Endothelial cell of umbilical vein (primary cell): ENCODE measurements at regions not wholly inside any gene's neighbourhood (a gene's known extent, or its start where the extent isn't known, plus 50 kb on each side); places are given as distances from the start of the nearest gene placed in this dataset.

ENCODE experiments used
- BruUV-seq: library from RNA; stranded (reverse); fragments of 400-500 nt; replicated peaks from 2 replicates; lab custom pipeline; 2021; lab: Mats Ljungman, UMichigan
- CTCF ChIA-PET: fragments of 300-600, 350-600 bp; sonication (Branson Sonifier 250); formaldehyde crosslinking; loops from one replicate; lab custom pipeline; 2021; ENCODE audit warnings: antibody characterized with exemption, inconsistent platforms; lab: Charles Lee
- POLR2A ChIA-PET: fragments of 300-600, 350-600 bp; sonication (Branson Sonifier 250); formaldehyde crosslinking; loops from one replicate; lab custom pipeline; 2021; ENCODE audit warnings: antibody characterized with exemption, inconsistent platforms; lab: Charles Lee
- DNase-seq: peaks from one replicate; pipeline ENCODE4 v3.0.0-alpha.2; 2011; ENCODE audit warnings: low read depth, low spot score
- FAIRE-seq: peaks from 2 replicates; lab custom pipeline; 2011; peaks lifted over from hg19 to GRCh38; lab: Jason Lieb, UNC
- H2AFZ ChIP-seq: 2 replicates; pipeline ENCODE4 v1.6.0; 2012; ENCODE audit warnings: low read depth, low read length, control low read depth, inconsistent platforms
- H3K27ac ChIP-seq: 2 replicates; pipeline ENCODE4 v1.5.1; 2011; ENCODE audit warnings: low read depth, mild to moderate bottlenecking, control low read depth, low read length, moderate library complexity; ENCODE audit not compliant: insufficient read depth
- H3K27me3 ChIP-seq, 2 experiments: 2 replicates each; pipeline versions ENCODE4 v1.6.0 to v1.6.1; 2011; ENCODE audit warnings: low read length in 2 of 2, mixed read lengths in 1 of 2; ENCODE audit not compliant: control insufficient read depth in 2 of 2, insufficient read depth in 2 of 2
- H3K36me3 ChIP-seq, 2 experiments: 2 replicates in 1 of 2; 3 replicates in 1 of 2; pipeline ENCODE4 v1.5.1; 2011; ENCODE audit warnings: low read length in 2 of 2, mild to moderate bottlenecking in 1 of 2, moderate library complexity in 1 of 2; ENCODE audit not compliant: control insufficient read depth in 2 of 2, insufficient read depth in 2 of 2; ENCODE audit errors: extremely low read depth in 1 of 2
- H3K4me1 ChIP-seq: 3 replicates; pipeline ENCODE4 v1.5.1; 2011; ENCODE audit warnings: mild to moderate bottlenecking, low read length; ENCODE audit not compliant: control insufficient read depth, insufficient read depth; ENCODE audit errors: extremely low read depth
- H3K4me2 ChIP-seq: 2 replicates; pipeline ENCODE4 v1.6.1; 2011; ENCODE audit warnings: low read length, control low read depth, mixed read lengths; ENCODE audit not compliant: insufficient read depth
- H3K4me3 ChIP-seq, 3 experiments: fragments of 200-600 bp in 1 of 3; sonication (generic), shearing (Covaris generic) in 1 of 3; replicated peaks in 1 of 3; 2 replicates each; pipeline ENCODE4 v1.5.1; 2011 to 2016; ENCODE audit warnings: control low read depth in 3 of 3, low read length in 3 of 3, mild to moderate bottlenecking in 2 of 3, inconsistent platforms in 1 of 3, low read depth in 1 of 3, moderate library complexity in 1 of 3; ENCODE audit not compliant: insufficient read depth in 1 of 3
- H3K79me2 ChIP-seq: 2 replicates; pipeline ENCODE4 v1.6.0; 2012; ENCODE audit warnings: low read length, inconsistent platforms; ENCODE audit not compliant: control insufficient read depth, insufficient read depth
- H3K9ac ChIP-seq: replicated peaks from 2 replicates; pipeline ENCODE3; 2011; ENCODE audit warnings: low read length, control low read depth; ENCODE audit not compliant: insufficient read depth; ENCODE audit errors: extremely low read depth
- H3K9me1 ChIP-seq: replicated peaks from 3 replicates; pipeline ENCODE4 v1.6.0; 2011; ENCODE audit warnings: mild to moderate bottlenecking, low read length; ENCODE audit not compliant: control insufficient read depth, insufficient read depth; ENCODE audit errors: extremely low read depth
- H3K9me3 ChIP-seq: replicated peaks from 2 replicates; pipeline ENCODE4 v1.5.1; 2012; ENCODE audit warnings: low read length, inconsistent platforms; ENCODE audit not compliant: control insufficient read depth, insufficient read depth
- H4K20me1 ChIP-seq: replicated peaks from 2 replicates; pipeline ENCODE3; 2011; ENCODE audit warnings: mild to moderate bottlenecking, low read length; ENCODE audit not compliant: control insufficient read depth, insufficient read depth; ENCODE audit errors: extremely low read depth
- CTCF ChIP-seq, 2 donors: IDR thresholded peaks; 1 replicate in 1 of 2; 2 replicates in 1 of 2; pipeline ENCODE4 v1.5.1; 2011; ENCODE audit warnings: low read length in 2 of 2, mild to moderate bottlenecking in 2 of 2, moderate library complexity in 2 of 2, control low read depth in 1 of 2, inconsistent platforms in 1 of 2, low read depth in 1 of 2; ENCODE audit not compliant: insufficient read depth in 1 of 2; ENCODE audit errors: extremely low read depth in 1 of 2
- EZH2 ChIP-seq: IDR thresholded peaks from 2 replicates; pipeline ENCODE4 v1.6.1; 2012; ENCODE audit warnings: borderline replicate concordance, low read depth, mild to moderate bottlenecking, moderate library complexity, low read length, inconsistent platforms; ENCODE audit not compliant: severe bottlenecking
- FOS ChIP-seq: IDR thresholded peaks from 2 replicates; pipeline ENCODE4 v1.6.1; 2011; ENCODE audit warnings: mild to moderate bottlenecking, low read length, moderate library complexity, borderline replicate concordance; ENCODE audit not compliant: insufficient read depth
- GATA2 ChIP-seq: IDR thresholded peaks from 2 replicates; pipeline ENCODE4 v1.7.0; 2011; ENCODE audit warnings: low read depth, mild to moderate bottlenecking, moderate library complexity, mixed read lengths, low read length; ENCODE audit not compliant: insufficient read length, insufficient read depth
- JUN ChIP-seq: IDR thresholded peaks from 2 replicates; pipeline ENCODE4 v1.6.1; 2011; ENCODE audit warnings: borderline replicate concordance, low read depth; ENCODE audit not compliant: insufficient read length, insufficient read depth
- MYC ChIP-seq: IDR thresholded peaks from one replicate; pipeline ENCODE4 v1.6.1; 2011; ENCODE audit warnings: mild to moderate bottlenecking, low read depth, low read length
- POLR2AphosphoS5 ChIP-seq: IDR thresholded peaks from 2 replicates; pipeline ENCODE4 v1.6.1; 2012; ENCODE audit warnings: low read depth, mild to moderate bottlenecking, control low read depth, low read length, moderate library complexity; ENCODE audit not compliant: insufficient read depth
- dilution Hi-C: fragments of 300-500 bp; cut with MboI; formaldehyde crosslinking; loops from one replicate; pipeline ENCODE4 v1.15.0; 2019; ENCODE audit warnings: low sequenced_read_pairs; ENCODE audit not compliant: extremely low pct_ligation_motif_present
- intact Hi-C: fragments of 100-400 bp; cut with micrococcal nuclease; formaldehyde crosslinking; loops from one replicate; pipeline ENCODE4 v1.10.0; 2022
- TF ChIP-seq, protein P1 (sequence below): IDR thresholded peaks from 2 replicates; pipeline ENCODE4 v1.6.1; 2011; ENCODE audit not compliant: insufficient read depth, insufficient read length

DNA sequence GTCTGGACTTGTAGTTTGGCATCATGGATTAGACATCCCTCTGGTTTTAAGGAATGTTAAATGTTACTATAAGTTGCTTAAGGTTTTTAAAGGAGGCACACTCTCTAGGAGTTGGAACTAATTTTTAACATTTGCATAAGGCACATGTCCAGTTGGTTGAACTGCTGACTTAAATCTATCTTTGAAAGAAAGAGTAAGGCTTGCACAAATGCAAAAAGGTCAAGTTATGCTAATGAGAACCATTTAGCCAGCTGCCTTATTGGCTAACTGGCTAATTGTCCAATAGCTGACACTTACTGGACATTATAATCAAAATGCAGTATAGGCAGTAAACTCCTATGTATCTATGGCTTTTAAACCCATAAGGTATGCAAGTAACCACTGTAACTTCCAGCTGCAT, 206.1 kb upstream of the TTC29 start:
- no peaks in the 10 kb centered on the region for H3K4me1 ChIP-seq
- no TSS peak for BruUV-seq
- no peak overlapping the region for H3K27ac ChIP-seq
- no peaks in the 10 kb centered on the region for H4K20me1 ChIP-seq
- peaks cover 17% of the 10 kb centered on the region in 2 experiments for H3K27me3 ChIP-seq
- H3K79me2 ChIP-seq: no peaks in the 10 kb centered on the region
- H3K9ac ChIP-seq: no peak overlapping the region
- dilution Hi-C loops: no loop called here
- intact Hi-C loops: no loop called here
- no peaks in the 10 kb centered on the region for H3K9me3 ChIP-seq
- FAIRE-seq (no peak), DNase-seq (no peak)
- H3K4me3 ChIP-seq: no peak overlapping the region
- CTCF ChIA-PET: interaction anchor here (2.1 kb wide), 1 partner anchor 438 kb away, joined by 9 read pairs; no protein-coding TSS in a partner anchor
- TF ChIP-seq CTCF (IDR thresholded peaks at IDR 0.05; ENCODE audit: extremely low read depth in 1 of 2, insufficient read depth in 1 of 2, low read depth in 1 of 2, low read length in 2 of 2) (no peak), JUN (no peak), FOS (no peak), MYC (no peak), GATA2 (no peak), EZH2 (no peak), POLR2AphosphoS5 (no peak)
- TF ChIP-seq, protein P1, sequence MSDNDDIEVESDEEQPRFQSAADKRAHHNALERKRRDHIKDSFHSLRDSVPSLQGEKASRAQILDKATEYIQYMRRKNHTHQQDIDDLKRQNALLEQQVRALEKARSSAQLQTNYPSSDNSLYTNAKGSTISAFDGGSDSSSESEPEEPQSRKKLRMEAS: no peak
- no peaks in the 10 kb centered on the region for H3K36me3 ChIP-seq
- no peak overlapping the region for H3K4me2 ChIP-seq
- no peaks in the 10 kb centered on the region for H3K9me1 ChIP-seq
- H2AFZ ChIP-seq: no peak overlapping the region
- POLR2A ChIA-PET: no interaction called here
